Astrocyte of the spinal cord (primary cell): ENCODE measurements at regions not wholly inside any gene's neighbourhood (a gene's known extent, or its start where the extent isn't known, plus 50 kb on each side); places are given as distances from the start of the nearest gene placed in this dataset.

ENCODE experiments used
- DNase-seq: peaks from one replicate; pipeline ENCODE4 v3.0.0; 2011; ENCODE audit warnings: low read depth, low spot score
- H3K4me3 ChIP-seq: 2 replicates; pipeline ENCODE4 v1.5.1; 2011; ENCODE audit warnings: low read depth, mild to moderate bottlenecking, low read length, moderate library complexity
- CTCF ChIP-seq: IDR thresholded peaks from 2 replicates; pipeline ENCODE4 v1.5.1; 2012; ENCODE audit warnings: low read depth, mild to moderate bottlenecking, low read length, inconsistent platforms
- in situ Hi-C: cut with HindIII; loops from 2 replicates; pipeline ENCODE4 v1.10.0; 2017; ENCODE audit warnings: low sequenced_read_pairs

DNA sequence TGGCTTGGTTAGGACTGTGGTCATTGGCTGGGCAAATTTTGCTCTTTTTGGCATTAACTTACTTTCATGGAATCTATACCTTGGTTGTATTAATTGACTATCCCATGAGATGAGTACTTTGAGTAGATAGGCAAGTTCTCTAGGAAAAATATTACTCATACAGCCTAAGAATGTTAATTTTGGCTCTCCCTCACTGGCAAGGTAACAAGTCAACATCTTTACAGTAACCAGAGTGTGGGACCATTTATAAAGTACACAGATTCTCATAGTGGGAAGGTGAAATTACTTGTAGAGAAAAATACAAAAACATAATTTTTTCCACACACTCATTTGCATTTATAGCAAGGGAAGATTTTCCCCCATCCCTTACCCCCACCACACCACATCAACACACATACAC, 154.6 kb upstream of the ZNF608 start:
- DNase-seq: peak; percentile 46
- TF ChIP-seq CTCF: no peak
- in situ Hi-C loops: no loop called here
- no peak overlapping the region for H3K4me3 ChIP-seq

DNA sequence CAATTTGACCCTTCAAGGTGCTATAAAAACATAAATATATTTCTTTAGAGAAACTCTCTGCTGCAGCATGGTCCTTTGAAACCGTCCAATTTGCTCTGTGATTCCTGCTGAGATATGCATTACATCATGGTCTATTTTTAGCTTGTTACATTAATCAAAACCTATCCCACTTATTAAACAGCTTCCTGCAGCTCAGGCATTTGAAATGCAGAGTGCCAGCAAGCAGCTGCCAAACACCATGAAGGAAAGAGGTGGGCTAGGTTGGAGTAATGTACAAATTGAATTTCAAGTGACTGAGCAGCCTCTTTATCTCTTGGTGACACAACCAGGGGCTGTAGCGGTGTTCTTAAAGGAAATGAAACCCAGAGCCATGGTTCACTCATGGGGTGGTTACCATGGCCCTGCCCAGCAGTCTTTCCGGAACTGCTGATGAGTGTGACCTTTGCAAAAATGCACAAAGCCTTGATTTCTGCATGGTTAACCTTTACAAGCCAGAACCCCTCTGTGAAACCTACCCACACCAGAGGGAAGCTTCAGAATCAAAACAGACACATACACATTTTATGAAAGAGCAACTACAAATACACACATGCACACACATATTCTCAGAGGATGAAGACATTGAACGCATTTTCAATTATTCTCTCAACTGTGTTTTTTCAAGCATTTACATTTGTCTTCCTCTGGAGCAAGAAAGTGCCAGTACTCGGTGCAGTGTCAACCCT, 155.8 kb upstream of the ZNF608 start:
- TF ChIP-seq CTCF: no peak
- peak; percentile 73 for DNase-seq
- no peak overlapping the region for H3K4me3 ChIP-seq
- in situ Hi-C loops: no loop called here

DNA sequence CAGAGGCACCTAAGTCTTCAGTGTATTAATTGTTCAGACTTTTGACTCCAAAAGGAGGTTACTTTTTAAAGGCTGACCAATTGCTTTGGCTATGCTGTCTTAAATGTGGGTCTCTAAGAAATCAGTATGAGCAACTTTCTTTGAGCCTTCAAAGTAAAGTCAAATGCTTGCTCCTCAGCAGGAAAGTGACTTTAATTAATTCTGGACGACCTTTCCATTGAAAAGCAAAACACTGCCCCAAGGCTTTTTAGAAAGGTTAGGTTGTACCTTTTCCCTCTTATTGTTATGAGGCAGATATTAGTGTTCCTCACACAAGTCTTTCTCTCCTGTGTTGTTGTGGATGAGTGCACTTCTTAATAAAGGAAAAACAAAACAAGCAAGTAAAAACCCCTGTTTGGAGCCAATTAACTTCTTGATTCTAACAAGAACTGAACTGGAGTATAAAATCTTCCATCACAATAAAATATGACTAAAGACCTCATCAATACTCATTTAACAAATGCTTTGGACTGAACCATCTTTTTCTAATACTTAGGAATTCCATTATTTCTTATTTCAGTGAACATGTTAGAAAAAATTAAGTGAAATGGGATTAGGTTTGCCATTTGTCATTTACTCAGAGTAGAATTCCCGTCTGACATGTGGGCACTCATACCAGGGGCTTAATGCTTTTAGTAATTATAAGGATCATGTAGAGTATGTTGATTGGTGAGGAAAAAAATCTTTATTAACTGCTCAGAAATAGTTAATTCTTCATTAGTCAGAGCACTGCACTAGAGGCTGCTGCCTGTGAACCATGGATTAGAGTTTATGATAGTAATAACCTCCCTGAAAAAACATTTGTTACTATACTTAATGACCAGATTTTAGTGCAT, 159.1 kb upstream of the ZNF608 start:
- TF ChIP-seq CTCF: no peak
- in situ Hi-C loops: no loop called here
- no peak overlapping the region for H3K4me3 ChIP-seq
- DNase-seq: no peak

GRCh38 chr5:124906339-124907097, 160.1 kb upstream of the ZNF608 start:
- no peak for TF ChIP-seq CTCF
- DNase-seq: peak; percentile 84
- H3K4me3 ChIP-seq: no peak overlapping the region
- in situ Hi-C loops: no loop called here

DNA sequence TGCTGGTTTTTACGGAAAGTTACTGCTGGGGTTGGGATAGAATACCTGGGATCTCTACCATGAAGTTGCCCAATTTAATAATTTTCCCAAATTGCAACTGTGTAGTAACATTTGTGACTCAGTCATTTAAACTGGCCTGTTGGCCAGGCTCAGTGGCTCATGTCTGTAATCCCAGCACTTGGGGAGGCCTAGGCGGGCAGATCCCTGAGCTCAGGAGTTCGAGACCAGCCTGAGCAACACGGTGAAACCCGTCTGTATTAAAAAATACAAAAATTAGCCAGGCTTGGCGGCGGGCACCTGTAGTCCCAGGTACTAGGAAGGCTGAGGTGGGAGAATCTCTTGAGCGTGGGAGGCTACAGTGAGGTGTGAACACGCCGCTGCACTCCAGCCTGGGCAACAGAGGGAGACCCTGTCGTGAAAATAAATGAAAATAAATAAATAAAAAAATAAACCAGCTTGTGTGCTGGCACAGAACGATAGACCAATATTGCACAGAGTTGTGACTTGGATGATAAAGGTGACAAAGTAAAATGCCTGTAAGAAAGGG, 160.7 kb upstream of the ZNF608 start:
- TF ChIP-seq CTCF: no peak
- in situ Hi-C loops: no loop called here
- DNase-seq: no peak
- H3K4me3 ChIP-seq: no peak overlapping the region
